Epithelial cell of esophagus (primary cell): ENCODE measurements at regions not wholly inside any gene's neighbourhood (a gene's known extent, or its start where the extent isn't known, plus 50 kb on each side); places are given as distances from the start of the nearest gene placed in this dataset.
"Not testable (repeated sequence)": the region's sequence is repeated elsewhere in the genome, so short reads cannot be mapped to it uniquely, and the experiment has no call there.

Source experiments
- DNase-seq: peaks from one replicate; pipeline ENCODE4 v3.0.0; 2010; ENCODE audit warnings: low read depth
- H3K4me3 ChIP-seq: 2 replicates; pipeline ENCODE4 v1.5.1; 2011; ENCODE audit warnings: mild to moderate bottlenecking, low read length, control low read depth
- TF ChIP-seq, protein P1 (sequence below): IDR thresholded peaks from 2 replicates; pipeline ENCODE4 v1.5.1; 2011; ENCODE audit warnings: low read depth, mild to moderate bottlenecking, low read length, control low read depth, inconsistent platforms; ENCODE audit not compliant: insufficient read depth; ENCODE audit errors: missing control alignments

DNA sequence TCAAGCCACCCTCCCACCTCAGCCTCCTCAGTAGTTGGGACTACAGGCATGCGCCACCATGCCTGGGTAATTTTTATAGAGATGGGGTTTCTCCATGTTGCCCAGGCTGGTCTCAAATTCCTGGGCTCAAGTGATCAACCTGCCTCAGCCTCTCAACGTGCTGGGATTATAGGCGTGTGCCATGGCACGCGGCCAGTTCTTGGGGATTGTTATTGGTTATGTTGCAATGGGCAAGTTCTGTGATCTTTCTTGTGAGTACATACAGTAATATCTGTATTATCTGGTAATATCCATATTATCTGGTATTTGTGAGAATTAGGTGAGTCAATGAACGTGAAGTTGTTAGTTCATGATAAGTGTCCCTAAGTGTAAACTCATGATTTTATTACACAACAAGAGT, 90.3 kb upstream of the TBL1X start:
- peak; percentile 49 for DNase-seq
- no peak overlapping the region for H3K4me3 ChIP-seq
- TF ChIP-seq, protein P1, sequence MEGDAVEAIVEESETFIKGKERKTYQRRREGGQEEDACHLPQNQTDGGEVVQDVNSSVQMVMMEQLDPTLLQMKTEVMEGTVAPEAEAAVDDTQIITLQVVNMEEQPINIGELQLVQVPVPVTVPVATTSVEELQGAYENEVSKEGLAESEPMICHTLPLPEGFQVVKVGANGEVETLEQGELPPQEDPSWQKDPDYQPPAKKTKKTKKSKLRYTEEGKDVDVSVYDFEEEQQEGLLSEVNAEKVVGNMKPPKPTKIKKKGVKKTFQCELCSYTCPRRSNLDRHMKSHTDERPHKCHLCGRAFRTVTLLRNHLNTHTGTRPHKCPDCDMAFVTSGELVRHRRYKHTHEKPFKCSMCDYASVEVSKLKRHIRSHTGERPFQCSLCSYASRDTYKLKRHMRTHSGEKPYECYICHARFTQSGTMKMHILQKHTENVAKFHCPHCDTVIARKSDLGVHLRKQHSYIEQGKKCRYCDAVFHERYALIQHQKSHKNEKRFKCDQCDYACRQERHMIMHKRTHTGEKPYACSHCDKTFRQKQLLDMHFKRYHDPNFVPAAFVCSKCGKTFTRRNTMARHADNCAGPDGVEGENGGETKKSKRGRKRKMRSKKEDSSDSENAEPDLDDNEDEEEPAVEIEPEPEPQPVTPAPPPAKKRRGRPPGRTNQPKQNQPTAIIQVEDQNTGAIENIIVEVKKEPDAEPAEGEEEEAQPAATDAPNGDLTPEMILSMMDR, result no peak

DNA sequence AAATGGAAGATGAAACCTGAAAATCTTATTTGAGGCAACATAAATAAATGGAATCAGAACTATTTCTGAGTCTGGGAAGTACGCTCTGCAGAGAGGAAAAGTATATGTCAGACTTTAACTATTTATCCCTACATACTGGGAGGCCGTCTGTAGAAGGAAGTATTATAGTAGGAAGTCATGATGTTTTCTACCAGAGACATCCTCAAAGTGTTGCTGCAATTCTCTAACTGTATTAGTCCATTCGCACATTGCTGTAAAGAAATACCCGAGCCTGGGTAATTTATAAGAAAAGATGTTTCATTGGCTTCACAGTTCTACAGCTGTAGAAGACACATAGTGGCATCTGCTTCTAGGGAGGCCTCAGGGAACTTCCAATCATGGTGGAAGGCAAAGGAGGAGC, 88.7 kb upstream of the TBL1X start:
- TF ChIP-seq, protein P1, result no peak
- no peak overlapping the region for H3K4me3 ChIP-seq
- DNase-seq, result no peak

DNA sequence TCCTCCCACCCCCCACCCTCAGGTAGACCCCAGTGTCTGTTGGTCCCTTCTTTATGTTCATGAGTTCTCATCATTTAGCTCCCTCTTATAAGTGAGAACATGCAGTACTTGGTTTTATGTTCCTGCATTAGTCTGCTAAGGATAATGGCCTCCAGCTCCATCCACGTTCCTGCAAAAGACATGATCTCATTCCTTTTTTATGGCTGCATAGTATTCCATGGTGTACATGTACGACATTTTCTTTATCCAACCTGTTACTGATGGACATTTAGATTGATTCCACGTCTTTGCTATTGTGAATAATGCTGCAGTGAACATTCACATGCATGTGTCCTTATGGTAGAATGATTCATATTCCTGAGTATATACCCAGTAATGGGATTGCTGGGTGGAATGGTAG, 87.6 kb upstream of the TBL1X start:
- not testable (repeated sequence) for DNase-seq, H3K4me3 ChIP-seq

DNA sequence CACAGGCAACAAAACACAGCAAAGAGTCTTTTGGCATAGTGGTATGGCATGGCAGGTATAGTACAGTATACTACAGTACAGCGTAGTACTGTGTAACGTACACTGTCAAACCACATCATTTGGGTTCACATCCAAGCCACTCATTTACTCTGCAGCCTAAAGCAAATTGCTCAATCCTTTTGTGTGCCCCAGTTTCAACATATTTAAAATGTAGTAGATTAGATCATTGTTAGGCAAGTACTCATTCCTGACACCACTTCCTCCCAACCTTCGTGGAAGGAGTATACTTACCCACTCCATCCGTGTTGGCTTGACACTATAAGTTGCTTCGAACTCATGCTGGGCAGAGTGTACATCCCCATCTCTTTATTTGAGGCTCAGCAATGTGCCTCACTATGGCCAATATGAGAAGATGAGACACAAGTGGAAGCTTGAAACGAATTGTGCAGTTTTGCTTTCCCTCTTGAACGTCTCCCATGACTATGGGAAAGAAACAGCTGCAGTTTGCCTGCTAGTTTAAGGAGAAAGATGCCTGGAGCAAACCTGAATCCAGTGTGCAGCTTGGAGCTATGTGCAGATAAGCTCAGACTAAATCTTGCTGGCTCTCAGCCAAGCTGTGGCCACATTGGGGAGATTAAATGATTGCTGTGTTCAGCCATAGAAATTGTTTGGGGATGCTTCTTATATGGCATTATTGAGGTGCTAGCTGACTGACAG, 85.7 kb upstream of the TBL1X start:
- H3K4me3 ChIP-seq, result no peak overlapping the region
- TF ChIP-seq, protein P1, result no peak
- peak; percentile 76 for DNase-seq

DNA sequence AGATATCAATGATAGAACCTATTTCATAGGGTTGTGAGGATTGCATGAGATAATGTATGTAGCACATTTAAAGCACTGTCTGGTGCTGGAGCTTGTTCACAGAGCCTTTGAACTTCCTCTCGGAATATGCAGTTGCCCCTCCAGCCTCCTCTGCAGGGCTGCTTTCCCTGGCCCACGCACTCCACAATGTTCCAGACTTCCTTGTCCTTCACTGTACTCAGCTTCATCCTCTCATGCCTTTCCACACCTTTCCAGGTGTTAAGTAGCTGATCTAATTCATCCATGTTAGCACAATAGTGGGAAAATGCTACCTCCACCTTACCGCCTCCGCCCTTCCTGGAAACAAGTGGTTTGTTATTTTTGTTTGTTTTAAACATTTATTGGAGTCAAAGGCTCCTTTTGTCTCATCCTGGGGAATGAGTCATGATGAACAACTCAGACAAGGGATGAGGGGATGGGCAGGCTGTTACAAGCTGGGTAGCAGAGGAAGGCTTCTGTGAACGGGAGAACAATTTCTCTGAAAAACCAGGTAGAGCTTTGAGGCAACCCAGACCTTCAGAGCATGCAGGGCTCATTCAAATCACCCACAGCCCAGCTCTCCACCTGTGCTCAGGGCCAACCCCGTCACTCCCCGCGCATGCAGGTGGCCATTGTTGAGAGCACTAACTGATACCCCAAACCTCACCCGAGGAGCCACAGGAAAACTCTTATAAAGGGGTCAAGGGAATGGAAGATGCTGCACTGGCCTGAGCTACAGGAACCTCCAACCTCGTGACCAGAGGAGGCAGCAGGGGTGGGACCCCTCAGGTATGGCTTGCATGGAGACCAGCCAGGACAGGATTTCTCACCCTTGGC, 84.9 kb upstream of the TBL1X start:
- peak; percentile 86 for DNase-seq
- TF ChIP-seq, protein P1, result no peak
- H3K4me3 ChIP-seq, result no peak overlapping the region

DNA sequence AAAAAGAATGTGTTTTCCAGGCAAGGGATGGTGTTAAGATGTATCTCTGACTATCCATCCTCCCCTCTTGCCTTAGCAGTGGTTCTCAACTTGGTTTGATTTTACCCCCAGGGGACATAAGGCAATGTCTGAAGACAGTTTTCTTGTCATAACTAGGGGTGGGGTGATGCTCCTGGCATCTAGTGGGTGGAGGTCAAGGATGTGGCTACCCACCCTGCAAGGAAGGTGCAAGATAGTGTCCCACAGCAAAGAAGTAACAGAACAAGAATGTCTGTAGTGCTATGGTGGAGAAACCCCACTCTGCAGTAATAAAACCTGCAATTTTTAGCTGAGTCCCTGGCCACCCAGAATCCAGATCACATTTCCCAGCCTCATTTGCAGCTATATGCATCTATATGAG, 81.2 kb upstream of the TBL1X start:
- H3K4me3 ChIP-seq, result no peak overlapping the region
- TF ChIP-seq, protein P1, result no peak
- no peak for DNase-seq

DNA sequence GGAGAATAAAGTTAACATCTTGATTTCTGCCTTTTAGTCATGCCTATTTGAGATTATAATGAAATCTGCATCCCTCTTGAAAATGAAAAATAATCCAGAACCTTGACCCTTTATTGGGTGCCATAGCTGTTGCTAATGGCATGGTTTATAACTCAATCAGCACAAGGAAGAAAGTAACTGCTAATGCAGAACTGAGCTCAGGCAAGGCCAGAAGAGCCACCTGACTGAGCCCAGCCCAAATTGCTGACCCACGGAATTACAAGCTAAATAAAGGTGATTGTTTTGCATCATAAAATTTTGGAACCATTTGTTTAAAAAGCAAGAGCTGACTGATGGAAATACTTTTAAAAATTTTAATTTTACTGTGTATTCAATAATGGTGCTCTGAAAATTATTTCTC, 76.4 kb upstream of the TBL1X start:
- no peak for DNase-seq
- TF ChIP-seq, protein P1, result no peak
- no peak overlapping the region for H3K4me3 ChIP-seq
